BE2C (cell line): ENCODE measurements at regions not wholly inside any gene's neighbourhood (a gene's known extent, or its start where the extent isn't known, plus 50 kb on each side); places are given as distances from the start of the nearest gene placed in this dataset.

Experiments used
- DNase-seq: peaks from one replicate; pipeline ENCODE4 v3.0.0-alpha.2; 2020
- H3K27me3 ChIP-seq: fragments of 250-450 bp; sonication (Bioruptor Pico); 2 replicates; pipeline ENCODE4 v1.5.1; 2020; ENCODE audit warnings: mild to moderate bottlenecking
- H3K36me3 ChIP-seq: fragments of 250-450 bp; sonication (Bioruptor Pico); 2 replicates; pipeline ENCODE4 v1.5.1; 2020; ENCODE audit warnings: mild to moderate bottlenecking
- H3K4me1 ChIP-seq: fragments of 250-450 bp; sonication (Bioruptor Pico); 2 replicates; pipeline ENCODE4 v1.5.1; 2020
- H3K4me3 ChIP-seq: 2 replicates; pipeline ENCODE4 v1.5.1; 2011; ENCODE audit warnings: low read depth, low read length
- H3K9me3 ChIP-seq: fragments of 250-450 bp; sonication (Bioruptor Pico); 2 replicates; pipeline ENCODE4 v1.5.1; 2020
- CTCF ChIP-seq: IDR thresholded peaks from 2 replicates; pipeline ENCODE4 v1.5.1; 2012; ENCODE audit warnings: mild to moderate bottlenecking, low read depth, low read length

GRCh38 chr14:25667387-25667786 is 617.4 kb upstream of the STXBP6 start:
- no peaks in the 10 kb centered on the region for H3K36me3 ChIP-seq
- H3K9me3 ChIP-seq = no peaks in the 10 kb centered on the region; the same call in none of the 2 replicates
- TF ChIP-seq CTCF = no peak
- no peak overlapping the region for H3K4me3 ChIP-seq
- no peaks in the 10 kb centered on the region for H3K4me1 ChIP-seq
- DNase-seq = no peak
- H3K27me3 ChIP-seq = no peaks in the 10 kb centered on the region

- H3K4me1 ChIP-seq = no peaks in the 10 kb centered on the region
- no peaks in the 10 kb centered on the region for H3K27me3 ChIP-seq
- DNase-seq = no peak
- no peak for TF ChIP-seq CTCF
- H3K36me3 ChIP-seq = no peaks in the 10 kb centered on the region
- no peaks in the 10 kb centered on the region; the same call in none of the 2 replicates for H3K9me3 ChIP-seq
- no peak overlapping the region for H3K4me3 ChIP-seq
Measured at GRCh38 chr14:25666877-25667276, 616.9 kb upstream of the STXBP6 start.

- TF ChIP-seq CTCF = no peak
- Histone ChIP-seq H3K27me3 (no peaks in the 10 kb centered on the region), H3K4me3 (no peak overlapping the region), H3K4me1 (no peaks in the 10 kb centered on the region), H3K36me3 (no peaks in the 10 kb centered on the region), H3K9me3 (no peaks in the 10 kb centered on the region; the same call in 1 of the 2 replicates)
- no peak for DNase-seq
Measured at GRCh38 chr14:25658988-25659387, 609.0 kb upstream of the STXBP6 start.

DNA sequence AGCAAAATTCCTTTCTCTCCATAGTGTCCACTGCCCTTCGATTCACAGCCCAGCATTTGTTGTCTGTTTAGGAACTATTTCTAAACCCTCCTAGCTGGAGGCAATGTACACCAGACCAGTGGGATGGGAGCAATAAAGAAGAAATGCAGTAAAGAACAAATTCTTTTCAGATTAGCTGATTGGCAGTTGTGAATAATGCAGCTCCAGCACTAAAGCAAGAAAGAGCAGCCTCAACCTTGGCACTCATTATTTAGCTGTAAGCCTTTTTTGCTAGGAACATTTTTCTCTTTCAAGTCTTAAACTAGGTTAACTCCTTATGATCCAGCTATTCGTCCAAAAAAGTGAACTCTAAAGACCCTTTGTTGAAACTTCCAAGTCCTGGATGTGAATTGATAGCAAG is 580.5 kb upstream of the STXBP6 start:
- no peak for DNase-seq
- no peaks in the 10 kb centered on the region for H3K4me1 ChIP-seq
- H3K4me3 ChIP-seq = no peak overlapping the region
- no peak for TF ChIP-seq CTCF
- no peaks in the 10 kb centered on the region for H3K36me3 ChIP-seq
- no peaks in the 10 kb centered on the region for H3K9me3 ChIP-seq
- H3K27me3 ChIP-seq = no peaks in the 10 kb centered on the region

GRCh38 chr14:25628978-25629377 is 579.0 kb upstream of the STXBP6 start:
- no peaks in the 10 kb centered on the region for H3K9me3 ChIP-seq
- TF ChIP-seq CTCF = no peak
- no peaks in the 10 kb centered on the region for H3K4me1 ChIP-seq
- H3K4me3 ChIP-seq = no peak overlapping the region
- H3K27me3 ChIP-seq = no peaks in the 10 kb centered on the region
- DNase-seq = no peak
- no peaks in the 10 kb centered on the region for H3K36me3 ChIP-seq

DNA sequence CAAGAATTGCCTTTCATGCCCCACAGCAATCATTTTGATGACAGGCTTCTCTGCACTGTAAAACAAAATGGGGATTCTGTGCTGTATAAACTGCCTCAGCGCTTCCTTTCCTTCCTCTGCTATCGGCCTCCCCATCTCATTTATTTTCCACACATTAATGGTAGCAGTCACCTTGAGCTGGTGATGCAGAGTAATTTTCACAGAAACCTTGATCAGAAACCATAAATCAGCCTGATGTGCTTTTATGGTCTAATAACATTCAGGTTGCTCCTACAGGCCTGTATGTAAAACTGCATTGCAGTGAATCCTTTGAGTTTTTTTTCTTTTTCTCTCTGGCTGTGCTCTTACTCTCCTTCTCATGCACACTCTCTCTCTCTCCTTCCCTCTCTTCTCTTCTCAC is 578.4 kb upstream of the STXBP6 start:
- H3K9me3 ChIP-seq = no peaks in the 10 kb centered on the region
- no peaks in the 10 kb centered on the region for H3K4me1 ChIP-seq
- H3K4me3 ChIP-seq = no peak overlapping the region
- no peak for DNase-seq
- no peaks in the 10 kb centered on the region for H3K36me3 ChIP-seq
- H3K27me3 ChIP-seq = no peaks in the 10 kb centered on the region
- no peak for TF ChIP-seq CTCF
